ENCODE measurements at regions not wholly inside any gene's neighbourhood (a gene's known extent, or its start where the extent isn't known, plus 50 kb on each side); places are given as distances from the start of the nearest gene placed in this dataset.

GRCh38 chr6:86276056-86276455, 633.4 kb upstream of the SYNCRIP start:
- TF ChIP-seq, protein P1, sequence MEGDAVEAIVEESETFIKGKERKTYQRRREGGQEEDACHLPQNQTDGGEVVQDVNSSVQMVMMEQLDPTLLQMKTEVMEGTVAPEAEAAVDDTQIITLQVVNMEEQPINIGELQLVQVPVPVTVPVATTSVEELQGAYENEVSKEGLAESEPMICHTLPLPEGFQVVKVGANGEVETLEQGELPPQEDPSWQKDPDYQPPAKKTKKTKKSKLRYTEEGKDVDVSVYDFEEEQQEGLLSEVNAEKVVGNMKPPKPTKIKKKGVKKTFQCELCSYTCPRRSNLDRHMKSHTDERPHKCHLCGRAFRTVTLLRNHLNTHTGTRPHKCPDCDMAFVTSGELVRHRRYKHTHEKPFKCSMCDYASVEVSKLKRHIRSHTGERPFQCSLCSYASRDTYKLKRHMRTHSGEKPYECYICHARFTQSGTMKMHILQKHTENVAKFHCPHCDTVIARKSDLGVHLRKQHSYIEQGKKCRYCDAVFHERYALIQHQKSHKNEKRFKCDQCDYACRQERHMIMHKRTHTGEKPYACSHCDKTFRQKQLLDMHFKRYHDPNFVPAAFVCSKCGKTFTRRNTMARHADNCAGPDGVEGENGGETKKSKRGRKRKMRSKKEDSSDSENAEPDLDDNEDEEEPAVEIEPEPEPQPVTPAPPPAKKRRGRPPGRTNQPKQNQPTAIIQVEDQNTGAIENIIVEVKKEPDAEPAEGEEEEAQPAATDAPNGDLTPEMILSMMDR (IDR thresholded peaks at IDR 0.05; ENCODE audit: insufficient read depth, low read depth, low read length) = no peak
- no peak overlapping the region for H3K4me3 ChIP-seq (ENCODE audit: low read depth, low read length)
- DNase-seq (ENCODE audit: low read depth) = no peak

DNA sequence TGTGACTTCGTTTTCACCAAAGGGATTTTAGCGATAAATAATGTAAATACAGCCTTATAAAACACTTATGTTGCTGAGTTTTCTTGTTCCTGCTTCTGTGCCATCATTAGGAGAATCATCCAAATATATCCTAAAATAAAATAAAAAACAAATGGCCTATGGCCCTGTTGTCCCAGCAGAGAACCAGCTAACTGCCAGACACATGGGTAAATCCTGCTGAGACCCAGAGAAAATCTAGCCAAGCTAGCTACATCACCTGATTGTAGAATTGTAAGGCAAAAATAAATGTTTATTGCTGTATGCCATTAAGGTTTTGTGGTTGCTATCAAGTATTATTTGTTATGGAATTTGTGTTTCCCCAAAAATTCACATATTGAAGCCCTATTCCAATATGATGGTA, 631.2 kb upstream of the SYNCRIP start:
- no peak for DNase-seq (ENCODE audit: low read depth)
- TF ChIP-seq, protein P1 (IDR thresholded peaks at IDR 0.05; ENCODE audit: insufficient read depth, low read depth, low read length) = no peak
- H3K4me3 ChIP-seq (ENCODE audit: low read depth, low read length) = no peak overlapping the region

DNA sequence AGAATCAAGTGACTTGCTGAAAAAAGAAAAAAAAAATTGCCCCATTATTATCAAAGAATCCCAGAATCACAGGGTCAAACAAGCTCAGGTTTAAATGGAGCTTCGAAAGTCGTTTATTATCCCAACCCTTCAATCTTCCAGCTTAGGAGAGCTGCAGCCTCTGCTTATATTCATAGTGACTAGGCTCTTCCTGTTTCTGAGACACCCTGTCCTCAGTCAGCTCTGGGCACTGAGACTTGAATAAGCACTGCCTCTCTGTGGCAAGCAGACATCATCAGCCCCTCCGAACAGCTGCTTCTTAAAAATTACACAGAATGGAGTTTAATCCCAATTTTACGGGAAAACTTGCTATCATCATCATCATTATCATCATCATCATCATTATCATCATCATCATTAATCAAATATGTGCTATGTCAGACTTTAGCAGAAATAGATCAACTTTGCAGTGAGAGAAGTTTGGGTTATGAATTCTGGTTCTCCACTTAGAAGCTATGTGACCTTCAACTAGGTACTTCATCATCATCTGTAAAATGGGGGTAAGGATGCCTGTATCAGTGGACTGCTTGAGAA, 614.0 kb upstream of the SYNCRIP start:
- no peak overlapping the region for H3K4me3 ChIP-seq (ENCODE audit: low read depth, low read length)
- TF ChIP-seq, protein P1 (IDR thresholded peaks at IDR 0.05; ENCODE audit: insufficient read depth, low read depth, low read length) = no peak
- DNase-seq (ENCODE audit: low read depth) = no peak

DNA sequence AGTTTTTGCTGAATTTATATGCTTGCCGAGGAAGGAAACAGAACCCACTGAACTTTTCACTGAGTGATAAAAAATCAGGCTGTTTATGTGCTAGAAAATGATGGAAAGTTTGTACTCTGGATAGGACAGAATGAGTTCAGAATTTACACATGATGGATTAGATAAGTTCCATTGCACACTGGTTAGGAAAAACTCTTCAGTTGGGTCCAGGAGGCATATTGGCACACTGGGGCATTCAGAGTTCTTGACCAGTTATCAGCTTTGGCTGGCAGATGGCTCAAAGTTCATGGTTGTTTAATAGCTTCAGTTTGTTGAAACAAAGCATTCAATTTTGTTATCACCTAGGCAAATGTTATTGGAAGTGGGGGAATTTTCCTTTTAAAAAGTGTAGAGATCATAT, 613.3 kb upstream of the SYNCRIP start:
- DNase-seq (ENCODE audit: low read depth) = no peak
- TF ChIP-seq, protein P1 (IDR thresholded peaks at IDR 0.05; ENCODE audit: insufficient read depth, low read depth, low read length) = no peak
- H3K4me3 ChIP-seq (ENCODE audit: low read depth, low read length) = no peak overlapping the region

DNA sequence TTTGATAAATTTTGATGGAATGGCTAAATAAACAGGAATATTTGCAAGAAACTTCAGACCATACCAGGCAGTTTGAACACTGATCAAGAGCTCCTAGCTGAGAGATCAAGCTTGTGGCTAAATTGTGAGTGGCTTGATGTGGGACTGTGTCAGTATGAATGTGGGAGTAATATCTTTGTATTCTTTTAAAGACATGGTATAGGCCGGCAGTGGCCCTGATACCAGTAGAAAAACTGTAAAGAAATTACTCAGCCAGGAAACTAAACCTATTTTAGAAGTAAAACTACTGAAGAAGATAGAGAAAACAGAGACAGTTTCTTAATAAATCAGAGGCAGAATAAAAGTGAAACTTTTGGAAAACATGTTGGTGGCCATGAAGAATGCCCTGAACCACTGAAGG, 608.4 kb upstream of the SYNCRIP start:
- TF ChIP-seq, protein P1 (IDR thresholded peaks at IDR 0.05; ENCODE audit: insufficient read depth, low read depth, low read length) = no peak
- DNase-seq (ENCODE audit: low read depth) = no peak
- no peak overlapping the region for H3K4me3 ChIP-seq (ENCODE audit: low read depth, low read length)

- H3K4me3 ChIP-seq (ENCODE audit: low read depth, low read length) = no peak overlapping the region
- TF ChIP-seq, protein P1 (IDR thresholded peaks at IDR 0.05; ENCODE audit: insufficient read depth, low read depth, low read length) = no peak
- no peak for DNase-seq (ENCODE audit: low read depth)
Measured at GRCh38 chr6:86217906-86218305, 575.2 kb upstream of the SYNCRIP start.

DNA sequence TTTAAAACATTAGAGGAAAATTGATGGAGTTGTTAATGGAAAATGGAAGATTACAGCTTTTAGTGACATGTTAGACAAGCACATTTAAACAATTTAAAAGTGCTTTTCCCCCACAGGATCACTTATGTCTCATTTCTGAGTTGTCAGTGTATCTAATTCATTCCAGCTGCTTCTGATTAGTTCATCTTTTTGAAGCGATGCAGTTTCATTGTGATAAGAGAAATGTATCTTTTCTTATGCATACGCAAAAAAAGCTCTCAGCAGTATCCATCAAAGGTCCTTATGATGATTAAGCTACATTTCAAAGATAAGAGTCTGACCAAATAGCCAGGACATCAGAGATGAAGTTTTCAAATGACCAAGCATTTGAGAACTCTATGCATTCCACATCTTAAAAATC, 572.6 kb upstream of the SYNCRIP start:
- no peak for DNase-seq (ENCODE audit: low read depth)

More for the DNA sequence above, 572.6 kb upstream of the SYNCRIP start:
- TF ChIP-seq, protein P1 (IDR thresholded peaks at IDR 0.05; ENCODE audit: insufficient read depth, low read depth, low read length) = no peak
- H3K4me3 ChIP-seq (ENCODE audit: low read depth, low read length) = no peak overlapping the region

Data from fibroblast of villous mesenchyme (primary cell).